Sigmoid colon (tissue), 4 donors: ENCODE measurements at regions not wholly inside any gene's neighbourhood (a gene's known extent, or its start where the extent isn't known, plus 50 kb on each side); places are given as distances from the start of the nearest gene placed in this dataset.

Source experiments
- POLR2A ChIP-seq, 2 donors: fragments of 450-650 bp; IDR thresholded peaks; one replicate each; pipeline ENCODE4 v1.6.1; 2016; ENCODE audit warnings: antibody characterized with exemption in 2 of 2, mild to moderate bottlenecking in 2 of 2, moderate library complexity in 2 of 2
- POLR2AphosphoS5 ChIP-seq, 4 donors: sonication (generic); formaldehyde crosslinking; IDR thresholded peaks; one replicate each; pipeline ENCODE4 v1.6.1; 2017; ENCODE audit warnings: antibody characterized with exemption in 4 of 4
- TF ChIP-seq, protein P1 (sequence below), 4 experiments: fragments of 450-650 bp in 3 of 4; fragments of 200-600 bp in 1 of 4; IDR thresholded peaks; one replicate each; pipeline ENCODE4 v1.5.1; 2016 to 2019; ENCODE audit warnings: antibody characterized with exemption in 4 of 4, mild to moderate bottlenecking in 3 of 4, moderate library complexity in 2 of 4

DNA sequence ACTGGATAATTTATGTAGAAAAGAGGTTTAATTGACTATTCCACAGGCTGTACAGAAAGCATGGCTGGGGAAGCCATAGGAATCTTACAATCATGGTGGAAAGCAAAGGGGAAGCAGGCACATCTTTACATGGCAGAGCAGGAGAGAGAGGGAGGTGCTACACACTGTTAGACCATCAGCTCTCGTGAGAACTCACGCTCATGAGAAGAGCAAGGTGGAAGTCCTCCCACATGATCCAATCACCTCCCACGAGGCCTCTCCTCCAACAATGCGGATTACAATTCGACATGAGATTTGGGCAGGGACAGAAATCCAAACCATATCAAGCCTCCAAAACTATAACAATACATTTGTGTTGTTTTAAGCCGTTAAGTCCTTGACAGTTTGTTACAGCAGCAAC, 257.1 kb upstream of the KCNG1 start:
- TF ChIP-seq, protein P1, sequence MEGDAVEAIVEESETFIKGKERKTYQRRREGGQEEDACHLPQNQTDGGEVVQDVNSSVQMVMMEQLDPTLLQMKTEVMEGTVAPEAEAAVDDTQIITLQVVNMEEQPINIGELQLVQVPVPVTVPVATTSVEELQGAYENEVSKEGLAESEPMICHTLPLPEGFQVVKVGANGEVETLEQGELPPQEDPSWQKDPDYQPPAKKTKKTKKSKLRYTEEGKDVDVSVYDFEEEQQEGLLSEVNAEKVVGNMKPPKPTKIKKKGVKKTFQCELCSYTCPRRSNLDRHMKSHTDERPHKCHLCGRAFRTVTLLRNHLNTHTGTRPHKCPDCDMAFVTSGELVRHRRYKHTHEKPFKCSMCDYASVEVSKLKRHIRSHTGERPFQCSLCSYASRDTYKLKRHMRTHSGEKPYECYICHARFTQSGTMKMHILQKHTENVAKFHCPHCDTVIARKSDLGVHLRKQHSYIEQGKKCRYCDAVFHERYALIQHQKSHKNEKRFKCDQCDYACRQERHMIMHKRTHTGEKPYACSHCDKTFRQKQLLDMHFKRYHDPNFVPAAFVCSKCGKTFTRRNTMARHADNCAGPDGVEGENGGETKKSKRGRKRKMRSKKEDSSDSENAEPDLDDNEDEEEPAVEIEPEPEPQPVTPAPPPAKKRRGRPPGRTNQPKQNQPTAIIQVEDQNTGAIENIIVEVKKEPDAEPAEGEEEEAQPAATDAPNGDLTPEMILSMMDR (IDR thresholded peaks at IDR 0.05) = no peak
- TF ChIP-seq POLR2AphosphoS5 (IDR thresholded peaks at IDR 0.05) (no peak), POLR2A (IDR thresholded peaks at IDR 0.05) (no peak)
